Tibial nerve (tissue), 4 donors: ENCODE measurements at regions not wholly inside any gene's neighbourhood (a gene's known extent, or its start where the extent isn't known, plus 50 kb on each side); places are given as distances from the start of the nearest gene placed in this dataset.

Experiments used
- DNase-seq, 2 donors: peaks; one replicate each; pipeline ENCODE4 v3.0.0-alpha.2; 2019; ENCODE audit warnings: low spot score in 2 of 2
- H3K27ac ChIP-seq, 4 donors: fragments of 200-600 bp; sonication (generic) in 3 of 4; one replicate each; pipeline ENCODE4 v1.5.1; 2017 to 2019; ENCODE audit warnings: mild to moderate bottlenecking in 1 of 4
- H3K27me3 ChIP-seq, 2 donors: fragments of 200-600 bp; sonication (generic) in 1 of 2; one replicate each; pipeline versions ENCODE4 v1.5.1 to v1.6.0; 2017 to 2019
- H3K36me3 ChIP-seq, 3 donors: fragments of 200-600 bp; sonication (generic); one replicate each; pipeline ENCODE4 v1.5.1; 2018 to 2019
- H3K4me1 ChIP-seq, 4 donors: fragments of 200-600 bp; sonication (generic) in 3 of 4; one replicate each; pipeline ENCODE4 v1.5.1; 2017 to 2019
- H3K4me3 ChIP-seq, 4 donors: fragments of 200-600 bp; sonication (generic) in 3 of 4; one replicate each; pipeline ENCODE4 v1.5.1; 2017 to 2019; ENCODE audit warnings: mild to moderate bottlenecking in 1 of 4, moderate library complexity in 1 of 4
- H3K9me3 ChIP-seq, 4 donors: fragments of 200-600 bp; sonication (generic) in 3 of 4; one replicate each; pipeline ENCODE4 v1.5.1; 2017 to 2019
- CTCF ChIP-seq, 5 experiments: fragments of 200-600 bp in 3 of 5; fragments of 450-650 bp in 2 of 5; sonication (generic) in 3 of 5; IDR thresholded peaks; one replicate each; pipeline ENCODE4 v1.5.1; 2016 to 2019; ENCODE audit warnings: antibody characterized with exemption in 5 of 5, mild to moderate bottlenecking in 3 of 5, moderate library complexity in 2 of 5
- EP300 ChIP-seq, 2 donors: sonication (generic); formaldehyde crosslinking; IDR thresholded peaks; one replicate each; pipeline ENCODE4 v1.6.1; 2017; ENCODE audit warnings: antibody characterized with exemption in 2 of 2, mild to moderate bottlenecking in 1 of 2
- POLR2A ChIP-seq, 2 donors: fragments of 450-650 bp; IDR thresholded peaks; one replicate each; pipeline ENCODE4 v1.6.1; 2017; ENCODE audit warnings: antibody characterized with exemption in 2 of 2, mild to moderate bottlenecking in 2 of 2, moderate library complexity in 2 of 2
- WGBS, 2 donors: methylation state at CpG; one replicate each; pipeline ENCODE4 v1.1.5; 2018; 5-methylcytosine and 5-hydroxymethylcytosine counted together

GRCh38 chr10:64265961-64266360 lies 744.8 kb downstream of the REEP3 start:
- TF ChIP-seq EP300 (IDR thresholded peaks at IDR 0.05): no peak
- TF ChIP-seq CTCF (IDR thresholded peaks at IDR 0.05): no peak
- Histone ChIP-seq H3K9me3 (no peaks in the 10 kb centered on the region), H3K36me3 (no peaks in the 10 kb centered on the region), H3K27ac (no peak overlapping the region), H3K27me3 (no peaks in the 10 kb centered on the region), H3K4me1 (no peaks in the 10 kb centered on the region), H3K4me3 (no peak overlapping the region)
- DNase-seq: no peak
- 86 to 89% methylated on average over 1 of the region's 1 CpG for WGBS, 2 donors

- TF ChIP-seq CTCF (IDR thresholded peaks at IDR 0.05) (no peak), POLR2A (IDR thresholded peaks at IDR 0.05) (no peak), EP300 (IDR thresholded peaks at IDR 0.05) (no peak)
- H3K4me1 ChIP-seq: no peaks in the 10 kb centered on the region
- no peaks in the 10 kb centered on the region for H3K36me3 ChIP-seq
- H3K27me3 ChIP-seq: no peaks in the 10 kb centered on the region
- no peak overlapping the region for H3K4me3 ChIP-seq
- WGBS, 2 donors: 66 to 70% methylated on average over 3 of the region's 3 CpGs
- no peak overlapping the region for H3K27ac ChIP-seq
- DNase-seq: no peak
- no peaks in the 10 kb centered on the region for H3K9me3 ChIP-seq
Observed at GRCh38 chr10:64271508-64271907, 750.3 kb downstream of the REEP3 start.

GRCh38 chr10:64271983-64272382 lies 750.8 kb downstream of the REEP3 start:
- no peaks in the 10 kb centered on the region for H3K4me1 ChIP-seq
- H3K36me3 ChIP-seq: no peaks in the 10 kb centered on the region
- H3K9me3 ChIP-seq: no peaks in the 10 kb centered on the region
- no peaks in the 10 kb centered on the region for H3K27me3 ChIP-seq
- TF ChIP-seq EP300 (IDR thresholded peaks at IDR 0.05) (no peak), CTCF (IDR thresholded peaks at IDR 0.05) (no peak), POLR2A (IDR thresholded peaks at IDR 0.05) (no peak)
- H3K27ac ChIP-seq: no peak overlapping the region
- DNase-seq: no peak
- no peak overlapping the region for H3K4me3 ChIP-seq
- WGBS, 2 donors: 43 to 54% methylated on average over 3 of the region's 3 CpGs

GRCh38 chr10:64275001-64275400 lies 753.8 kb downstream of the REEP3 start:
- TF ChIP-seq POLR2A (IDR thresholded peaks at IDR 0.05) (no peak), EP300 (IDR thresholded peaks at IDR 0.05) (no peak), CTCF (IDR thresholded peaks at IDR 0.05) (no peak)
- Histone ChIP-seq H3K9me3 (no peaks in the 10 kb centered on the region), H3K36me3 (no peaks in the 10 kb centered on the region), H3K27me3 (no peaks in the 10 kb centered on the region), H3K4me3 (no peak overlapping the region), H3K27ac (no peak overlapping the region), H3K4me1 (no peaks in the 10 kb centered on the region)
- DNase-seq: no peak

GRCh38 chr10:64275774-64276173 lies 754.6 kb downstream of the REEP3 start:
- Histone ChIP-seq H3K9me3 (no peaks in the 10 kb centered on the region), H3K4me3 (no peak overlapping the region), H3K27ac (no peak overlapping the region), H3K36me3 (no peaks in the 10 kb centered on the region), H3K27me3 (no peaks in the 10 kb centered on the region), H3K4me1 (no peaks in the 10 kb centered on the region)
- no peak for DNase-seq
- 61 to 68% methylated on average over 2 of the region's 2 CpGs for WGBS, 2 donors
- TF ChIP-seq POLR2A (IDR thresholded peaks at IDR 0.05): no peak
- no peak for TF ChIP-seq CTCF (IDR thresholded peaks at IDR 0.05)
- no peak for TF ChIP-seq EP300 (IDR thresholded peaks at IDR 0.05)
